ENCODE measurements at regions not wholly inside any gene's neighbourhood (a gene's known extent, or its start where the extent isn't known, plus 50 kb on each side); places are given as distances from the start of the nearest gene placed in this dataset.

- TF ChIP-seq CTCF (IDR thresholded peaks at IDR 0.05; ENCODE audit: insufficient read depth, low read length) = no peak
- TF ChIP-seq REST (IDR thresholded peaks at IDR 0.05; ENCODE audit: insufficient replicate concordance, low read depth) = no peak
These were observed 1361.9 kb downstream of the UQCRFS1 start for GRCh38 chr19:27851002-27851481.
